NCI-H510A (cell line): ENCODE measurements at regions not wholly inside any gene's neighbourhood (a gene's known extent, or its start where the extent isn't known, plus 50 kb on each side); places are given as distances from the start of the nearest gene placed in this dataset.

Source experiments
- DNase-seq: peaks from one replicate; lab custom pipeline; 2025; lab: John Stamatoyannopoulos, UW

- no peak for DNase-seq
These were observed 98.0 kb upstream of the PCDH18 start for GRCh38 chr4:137630252-137630651.

GRCh38 chr4:137627739-137628460 lies 95.6 kb upstream of the PCDH18 start:
- DNase-seq: no peak

GRCh38 chr4:137626942-137627738 lies 94.8 kb upstream of the PCDH18 start:
- no peak for DNase-seq

- no peak for DNase-seq
These were observed 90.7 kb upstream of the PCDH18 start for GRCh38 chr4:137623013-137623412.

GRCh38 chr4:137621056-137621455 lies 88.8 kb upstream of the PCDH18 start:
- DNase-seq: no peak

GRCh38 chr4:137614491-137614890 lies 82.2 kb upstream of the PCDH18 start:
- peak; percentile 8 for DNase-seq

GRCh38 chr4:137611998-137612700 lies 79.9 kb upstream of the PCDH18 start:
- no peak for DNase-seq

GRCh38 chr4:137610960-137611359 lies 78.7 kb upstream of the PCDH18 start:
- DNase-seq: no peak

- DNase-seq: no peak
These were observed 77.6 kb upstream of the PCDH18 start for GRCh38 chr4:137609718-137610430.

- no peak for DNase-seq
These were observed 75.8 kb upstream of the PCDH18 start for GRCh38 chr4:137608085-137608484.

- no peak for DNase-seq
These were observed 70.1 kb upstream of the PCDH18 start for GRCh38 chr4:137602436-137602835.

GRCh38 chr4:137601934-137602333 lies 69.6 kb upstream of the PCDH18 start:
- no peak for DNase-seq

- DNase-seq: no peak
These were observed 67.4 kb upstream of the PCDH18 start for GRCh38 chr4:137599734-137600133.

- no peak for DNase-seq
These were observed 65.6 kb upstream of the PCDH18 start for GRCh38 chr4:137597752-137598430.

- no peak for DNase-seq
These were observed 55.5 kb upstream of the PCDH18 start for GRCh38 chr4:137587796-137588195.

- DNase-seq: no peak
These were observed 51.4 kb upstream of the PCDH18 start for GRCh38 chr4:137583671-137584070.
